Liver (tissue), 7 donors: ENCODE measurements at regions not wholly inside any gene's neighbourhood (a gene's known extent, or its start where the extent isn't known, plus 50 kb on each side); places are given as distances from the start of the nearest gene placed in this dataset.

Source experiments
- DNase-seq: peaks from one replicate; pipeline ENCODE4 v3.0.0-alpha.2; 2017; ENCODE audit warnings: low spot score
- H3K27ac ChIP-seq, 2 donors: one replicate each; pipeline ENCODE4 v1.7.0; 2013; ENCODE audit warnings: inconsistent platforms in 2 of 2, low read length in 2 of 2, control low read depth in 1 of 2, low read depth in 1 of 2, mild to moderate bottlenecking in 1 of 2
- H3K27me3 ChIP-seq, 4 donors: one replicate each; pipeline versions ENCODE4 v1.6.1 to v1.7.0; 2013; ENCODE audit warnings: low read length in 3 of 4, inconsistent platforms in 1 of 4, mild to moderate bottlenecking in 1 of 4, moderate library complexity in 1 of 4; ENCODE audit not compliant: control insufficient read depth in 4 of 4, insufficient read depth in 4 of 4
- H3K36me3 ChIP-seq, 4 donors: one replicate each; pipeline versions ENCODE4 v1.6.1 to v1.7.0; 2013; ENCODE audit warnings: low read length in 3 of 4, mild to moderate bottlenecking in 3 of 4, low read depth in 1 of 4, moderate library complexity in 1 of 4; ENCODE audit not compliant: control insufficient read depth in 4 of 4, insufficient read depth in 3 of 4
- H3K4me1 ChIP-seq, 4 donors: one replicate each; pipeline versions ENCODE4 v1.6.1 to v1.7.0; 2013; ENCODE audit warnings: low read length in 3 of 4, mild to moderate bottlenecking in 3 of 4, moderate library complexity in 1 of 4; ENCODE audit not compliant: control insufficient read depth in 4 of 4, insufficient read depth in 4 of 4
- H3K4me3 ChIP-seq, 3 donors: one replicate each; pipeline versions ENCODE4 v1.6.1 to v1.7.0; 2013; ENCODE audit warnings: low read length in 3 of 3, control low read depth in 1 of 3, low read depth in 1 of 3, mild to moderate bottlenecking in 1 of 3
- H3K9ac ChIP-seq, 2 donors: one replicate each; pipeline ENCODE4 v1.7.0; 2013; ENCODE audit warnings: low read length in 2 of 2, mild to moderate bottlenecking in 2 of 2, moderate library complexity in 2 of 2, control low read depth in 1 of 2, low read depth in 1 of 2
- H3K9me3 ChIP-seq, 4 donors: one replicate each; pipeline versions ENCODE4 v1.6.1 to v1.7.0; 2013; ENCODE audit warnings: low read length in 3 of 4; ENCODE audit not compliant: control insufficient read depth in 4 of 4
- EGR1 ChIP-seq, 2 donors: IDR thresholded peaks; 2 replicates each; pipeline ENCODE4 v1.6.1; 2016 to 2018; ENCODE audit warnings: antibody characterized with exemption in 2 of 2, low read depth in 2 of 2
- FOXA1 ChIP-seq: IDR thresholded peaks from 2 replicates; pipeline ENCODE4 v1.6.1; 2016; ENCODE audit warnings: antibody characterized with exemption
- FOXA2 ChIP-seq: IDR thresholded peaks from 2 replicates; pipeline ENCODE4 v1.6.1; 2016; ENCODE audit warnings: antibody characterized with exemption
- GABPA ChIP-seq, 2 donors: IDR thresholded peaks in 1 of 2; conservative IDR thresholded peaks in 1 of 2; 2 replicates each; pipeline ENCODE4 v1.6.1; 2016; ENCODE audit warnings: antibody characterized with exemption in 2 of 2, mild to moderate bottlenecking in 1 of 2, moderate library complexity in 1 of 2
- HNF4A ChIP-seq, 2 donors: conservative IDR thresholded peaks; 2 replicates each; pipeline ENCODE4 v1.6.1; 2016; ENCODE audit warnings: antibody characterized with exemption in 2 of 2, mild to moderate bottlenecking in 2 of 2
- JUND ChIP-seq, 2 donors: IDR thresholded peaks; 2 replicates each; pipeline ENCODE4 v1.6.1; 2016; ENCODE audit warnings: antibody characterized with exemption in 2 of 2
- NR2F2 ChIP-seq: IDR thresholded peaks from 2 replicates; pipeline ENCODE4 v1.6.1; 2016; ENCODE audit warnings: antibody characterized with exemption
- RAD21 ChIP-seq, 2 donors: IDR thresholded peaks; 2 replicates each; pipeline ENCODE4 v1.6.1; 2016; ENCODE audit warnings: antibody characterized with exemption in 2 of 2, mild to moderate bottlenecking in 2 of 2
- RXRA ChIP-seq, 2 donors: IDR thresholded peaks; 2 replicates each; pipeline ENCODE4 v1.6.1; 2017 to 2018; ENCODE audit warnings: antibody characterized with exemption in 2 of 2, mild to moderate bottlenecking in 1 of 2
- SP1 ChIP-seq: IDR thresholded peaks from 2 replicates; pipeline ENCODE4 v1.6.1; 2018; ENCODE audit warnings: antibody characterized with exemption, mild to moderate bottlenecking
- TAF1 ChIP-seq: conservative IDR thresholded peaks from 2 replicates; pipeline ENCODE4 v1.6.1; 2016; ENCODE audit warnings: antibody characterized with exemption, mild to moderate bottlenecking
- YY1 ChIP-seq: IDR thresholded peaks from 2 replicates; pipeline ENCODE4 v1.6.1; 2016; ENCODE audit warnings: antibody characterized with exemption, mild to moderate bottlenecking
- WGBS: extraction: QIAGEN DNeasy Blood & Tissue Kit; methylation state at CpG from one replicate; pipeline ENCODE4 v1.1.7; 2013; 5-methylcytosine and 5-hydroxymethylcytosine counted together
- TF ChIP-seq, protein P1 (sequence below): IDR thresholded peaks from 2 replicates; pipeline ENCODE4 v1.6.1; 2016; ENCODE audit warnings: antibody characterized with exemption
- TF ChIP-seq, protein P2 (sequence below): IDR thresholded peaks from 2 replicates; pipeline ENCODE4 v1.6.1; 2016; ENCODE audit warnings: antibody characterized with exemption, mild to moderate bottlenecking
- TF ChIP-seq, protein P3 (sequence below): IDR thresholded peaks from 2 replicates; pipeline ENCODE4 v1.6.1; 2016; ENCODE audit warnings: antibody characterized with exemption
- TF ChIP-seq, protein P4 (sequence below): IDR thresholded peaks from 2 replicates; pipeline ENCODE4 v1.6.1; 2016; ENCODE audit warnings: antibody characterized with exemption
- donor health status: healthy.
- donor health status: healthy.
- donor health status: healthy.
- donor health status: healthy.

DNA sequence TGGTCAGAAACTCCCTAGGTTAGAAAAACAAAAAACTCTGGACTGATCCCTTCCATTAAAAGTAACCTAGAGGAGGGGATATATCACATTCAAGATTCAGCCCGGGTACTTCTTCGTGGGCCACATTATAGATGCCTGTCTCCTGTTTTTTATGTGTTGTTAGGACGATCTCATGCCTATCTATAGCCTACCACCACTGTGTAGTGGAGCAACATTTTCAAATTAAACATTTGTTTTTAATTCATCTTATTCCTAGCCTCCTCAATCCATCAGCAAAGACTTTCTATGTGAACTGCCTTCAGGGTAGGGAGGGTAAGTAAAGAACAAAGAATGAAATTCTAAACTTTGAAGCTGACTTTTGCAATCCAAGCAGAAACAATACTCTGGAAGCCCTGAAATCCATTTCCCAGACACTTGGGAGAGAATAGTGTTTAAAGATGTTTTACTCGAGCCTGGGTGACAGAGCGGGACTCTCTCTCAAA, 379.4 kb downstream of the ANXA1 start:
- H3K27me3 ChIP-seq = no peaks in the 10 kb centered on the region
- H3K36me3 ChIP-seq = no peaks in the 10 kb centered on the region
- no peak overlapping the region for H3K27ac ChIP-seq
- H3K4me1 ChIP-seq = no peaks in the 10 kb centered on the region
- WGBS = 96% methylated on average over 5 of the region's 5 CpGs
- no peak for DNase-seq
- no peak overlapping the region for H3K9ac ChIP-seq
- no peaks in the 10 kb centered on the region for H3K9me3 ChIP-seq
- TF ChIP-seq RXRA (IDR thresholded peaks at IDR 0.05) = no peak
- no peak for TF ChIP-seq FOXA1
- TF ChIP-seq, protein P1, sequence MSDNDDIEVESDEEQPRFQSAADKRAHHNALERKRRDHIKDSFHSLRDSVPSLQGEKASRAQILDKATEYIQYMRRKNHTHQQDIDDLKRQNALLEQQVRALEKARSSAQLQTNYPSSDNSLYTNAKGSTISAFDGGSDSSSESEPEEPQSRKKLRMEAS = no peak
- no peak for TF ChIP-seq SP1
- TF ChIP-seq, protein P2, sequence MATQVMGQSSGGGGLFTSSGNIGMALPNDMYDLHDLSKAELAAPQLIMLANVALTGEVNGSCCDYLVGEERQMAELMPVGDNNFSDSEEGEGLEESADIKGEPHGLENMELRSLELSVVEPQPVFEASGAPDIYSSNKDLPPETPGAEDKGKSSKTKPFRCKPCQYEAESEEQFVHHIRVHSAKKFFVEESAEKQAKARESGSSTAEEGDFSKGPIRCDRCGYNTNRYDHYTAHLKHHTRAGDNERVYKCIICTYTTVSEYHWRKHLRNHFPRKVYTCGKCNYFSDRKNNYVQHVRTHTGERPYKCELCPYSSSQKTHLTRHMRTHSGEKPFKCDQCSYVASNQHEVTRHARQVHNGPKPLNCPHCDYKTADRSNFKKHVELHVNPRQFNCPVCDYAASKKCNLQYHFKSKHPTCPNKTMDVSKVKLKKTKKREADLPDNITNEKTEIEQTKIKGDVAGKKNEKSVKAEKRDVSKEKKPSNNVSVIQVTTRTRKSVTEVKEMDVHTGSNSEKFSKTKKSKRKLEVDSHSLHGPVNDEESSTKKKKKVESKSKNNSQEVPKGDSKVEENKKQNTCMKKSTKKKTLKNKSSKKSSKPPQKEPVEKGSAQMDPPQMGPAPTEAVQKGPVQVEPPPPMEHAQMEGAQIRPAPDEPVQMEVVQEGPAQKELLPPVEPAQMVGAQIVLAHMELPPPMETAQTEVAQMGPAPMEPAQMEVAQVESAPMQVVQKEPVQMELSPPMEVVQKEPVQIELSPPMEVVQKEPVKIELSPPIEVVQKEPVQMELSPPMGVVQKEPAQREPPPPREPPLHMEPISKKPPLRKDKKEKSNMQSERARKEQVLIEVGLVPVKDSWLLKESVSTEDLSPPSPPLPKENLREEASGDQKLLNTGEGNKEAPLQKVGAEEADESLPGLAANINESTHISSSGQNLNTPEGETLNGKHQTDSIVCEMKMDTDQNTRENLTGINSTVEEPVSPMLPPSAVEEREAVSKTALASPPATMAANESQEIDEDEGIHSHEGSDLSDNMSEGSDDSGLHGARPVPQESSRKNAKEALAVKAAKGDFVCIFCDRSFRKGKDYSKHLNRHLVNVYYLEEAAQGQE = no peak
- no peak for TF ChIP-seq TAF1
- TF ChIP-seq NR2F2 = no peak
- TF ChIP-seq, protein P3, sequence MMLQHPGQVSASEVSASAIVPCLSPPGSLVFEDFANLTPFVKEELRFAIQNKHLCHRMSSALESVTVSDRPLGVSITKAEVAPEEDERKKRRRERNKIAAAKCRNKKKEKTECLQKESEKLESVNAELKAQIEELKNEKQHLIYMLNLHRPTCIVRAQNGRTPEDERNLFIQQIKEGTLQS = no peak
- TF ChIP-seq EGR1 (IDR thresholded peaks at IDR 0.05; ENCODE audit: low read depth in 2 of 2) = no peak
- no peak for TF ChIP-seq RAD21 (IDR thresholded peaks at IDR 0.05)
- no peak for TF ChIP-seq JUND (IDR thresholded peaks at IDR 0.05)
- TF ChIP-seq, protein P4, sequence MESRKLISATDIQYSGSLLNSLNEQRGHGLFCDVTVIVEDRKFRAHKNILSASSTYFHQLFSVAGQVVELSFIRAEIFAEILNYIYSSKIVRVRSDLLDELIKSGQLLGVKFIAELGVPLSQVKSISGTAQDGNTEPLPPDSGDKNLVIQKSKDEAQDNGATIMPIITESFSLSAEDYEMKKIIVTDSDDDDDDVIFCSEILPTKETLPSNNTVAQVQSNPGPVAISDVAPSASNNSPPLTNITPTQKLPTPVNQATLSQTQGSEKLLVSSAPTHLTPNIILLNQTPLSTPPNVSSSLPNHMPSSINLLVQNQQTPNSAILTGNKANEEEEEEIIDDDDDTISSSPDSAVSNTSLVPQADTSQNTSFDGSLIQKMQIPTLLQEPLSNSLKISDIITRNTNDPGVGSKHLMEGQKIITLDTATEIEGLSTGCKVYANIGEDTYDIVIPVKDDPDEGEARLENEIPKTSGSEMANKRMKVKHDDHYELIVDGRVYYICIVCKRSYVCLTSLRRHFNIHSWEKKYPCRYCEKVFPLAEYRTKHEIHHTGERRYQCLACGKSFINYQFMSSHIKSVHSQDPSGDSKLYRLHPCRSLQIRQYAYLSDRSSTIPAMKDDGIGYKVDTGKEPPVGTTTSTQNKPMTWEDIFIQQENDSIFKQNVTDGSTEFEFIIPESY = no peak
- TF ChIP-seq GABPA (IDR thresholded peaks at IDR 0.05 in 1 of 2, conservative IDR thresholded peaks at IDR 0.05 in 1 of 2) = no peak
- no peak for TF ChIP-seq HNF4A (conservative IDR thresholded peaks at IDR 0.05)
- no peak for TF ChIP-seq YY1
- H3K4me3 ChIP-seq = no peak overlapping the region

DNA sequence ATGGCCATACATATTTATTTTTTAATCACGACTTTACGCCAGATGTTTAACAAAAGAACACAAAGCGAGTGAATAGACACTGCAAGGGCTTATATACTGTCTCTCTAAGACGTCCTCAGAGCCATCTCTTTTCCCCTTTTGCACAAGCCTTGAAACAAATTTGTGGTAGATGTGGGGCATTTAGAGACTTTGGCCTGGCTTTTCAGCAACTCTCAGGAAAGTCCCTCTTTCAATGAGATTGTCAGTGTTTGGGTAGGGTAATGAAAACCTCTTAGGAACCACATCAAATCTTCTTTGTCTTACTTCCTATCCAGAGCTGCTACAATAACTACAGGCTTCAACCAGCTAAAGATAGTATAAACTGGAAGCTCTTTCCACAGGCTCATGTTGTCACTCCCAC, 380.0 kb downstream of the ANXA1 start:
- no peak overlapping the region for H3K9ac ChIP-seq
- H3K27me3 ChIP-seq = no peaks in the 10 kb centered on the region
- no peaks in the 10 kb centered on the region for H3K9me3 ChIP-seq
- H3K4me1 ChIP-seq = no peaks in the 10 kb centered on the region
- no peak overlapping the region for H3K4me3 ChIP-seq
- no peak overlapping the region for H3K27ac ChIP-seq
- H3K36me3 ChIP-seq = no peaks in the 10 kb centered on the region
- no peak for DNase-seq
- TF ChIP-seq, protein P3 = no peak
- no peak for TF ChIP-seq JUND (IDR thresholded peaks at IDR 0.05)
- TF ChIP-seq FOXA2 = no peak
- WGBS = 64% methylated on average over 4 of the region's 4 CpGs
